Fibroblast of the aortic adventitia (primary cell): ENCODE measurements at regions not wholly inside any gene's neighbourhood (a gene's known extent, or its start where the extent isn't known, plus 50 kb on each side); places are given as distances from the start of the nearest gene placed in this dataset.

Experiments
- DNase-seq: peaks from one replicate; pipeline ENCODE4 v3.0.0-alpha.2; 2010; ENCODE audit warnings: low read depth
- H3K4me3 ChIP-seq: 2 replicates; pipeline ENCODE4 v1.5.1; 2011; ENCODE audit warnings: low read depth, mild to moderate bottlenecking, control low read depth, low read length, moderate library complexity
- CTCF ChIP-seq: IDR thresholded peaks from 2 replicates; pipeline ENCODE4 v1.5.1; 2011; ENCODE audit warnings: mild to moderate bottlenecking, low read length, control low read depth, inconsistent platforms; ENCODE audit not compliant: insufficient read depth

- H3K4me3 ChIP-seq: no peak overlapping the region
- DNase-seq: no peak
These were observed 191.7 kb downstream of the CARTPT start for GRCh38 chr5:71910741-71911140.

GRCh38 chr5:71912021-71912420, 192.9 kb downstream of the CARTPT start:
- no peak for TF ChIP-seq CTCF

More at GRCh38 chr5:71910741-71911140, 191.7 kb downstream of the CARTPT start:
- no peak for TF ChIP-seq CTCF

GRCh38 chr5:71914281-71914680, 193.0 kb upstream of the MAP1B start:
- no peak for DNase-seq
- no peak overlapping the region for H3K4me3 ChIP-seq
- no peak for TF ChIP-seq CTCF

More at GRCh38 chr5:71912021-71912420, 192.9 kb downstream of the CARTPT start:
- H3K4me3 ChIP-seq: no peak overlapping the region
- no peak for DNase-seq

GRCh38 chr5:71922584-71923106, 184.6 kb upstream of the MAP1B start:
- peak; percentile 96 for DNase-seq
- no peak overlapping the region for H3K4me3 ChIP-seq
- peak; percentile 11 for TF ChIP-seq CTCF

- TF ChIP-seq CTCF: no peak
- no peak overlapping the region for H3K4me3 ChIP-seq
- DNase-seq: peak; percentile 10
These were observed 183.5 kb upstream of the MAP1B start for GRCh38 chr5:71923755-71924154.

- DNase-seq: peak; percentile 66
- no peak for TF ChIP-seq CTCF
- no peak overlapping the region for H3K4me3 ChIP-seq
These were observed 182.9 kb upstream of the MAP1B start for GRCh38 chr5:71924325-71924724.

GRCh38 chr5:71924980-71925379, 182.3 kb upstream of the MAP1B start:
- TF ChIP-seq CTCF: no peak
- H3K4me3 ChIP-seq: no peak overlapping the region
- peak; percentile 71 for DNase-seq
